H1 (cell line): ENCODE measurements at regions not wholly inside any gene's neighbourhood (a gene's known extent, or its start where the extent isn't known, plus 50 kb on each side); places are given as distances from the start of the nearest gene placed in this dataset.

ENCODE experiments used
- CTCF ChIA-PET: fragments of 300-600 bp; sonication (Branson Sonifier 250); formaldehyde crosslinking; loops from one replicate; lab custom pipeline; 2021; ENCODE audit not compliant: partially characterized antibody; lab: Charles Lee
- POLR2A ChIA-PET: fragments of 300-600 bp; sonication (Branson Sonifier 250); formaldehyde crosslinking; loops from one replicate; lab custom pipeline; 2021; ENCODE audit warnings: inconsistent platforms; ENCODE audit not compliant: partially characterized antibody; lab: Charles Lee
- DNase-seq, 2 experiments: peaks; one replicate each; pipeline versions ENCODE4 v3.0.0 to v3.0.0-alpha.2; 2010 to 2022; ENCODE audit warnings: low spot score in 2 of 2, low read depth in 1 of 2, mixed read lengths in 1 of 2
- FAIRE-seq: peaks from 2 replicates; lab custom pipeline; 2011; peaks lifted over from hg19 to GRCh38; lab: Jason Lieb, UNC
- H2AFZ ChIP-seq: 2 replicates; pipeline ENCODE4 v1.8.1; 2012; ENCODE audit warnings: low read length, inconsistent platforms
- H2AK5ac ChIP-seq: 2 replicates; pipeline ENCODE4 v1.6.1; 2013; ENCODE audit warnings: low read depth, low read length
- H2BK120ac ChIP-seq: replicated peaks from 2 replicates; pipeline ENCODE3; 2013; ENCODE audit warnings: low read depth, low read length, inconsistent platforms
- H2BK12ac ChIP-seq: 2 replicates; pipeline ENCODE4 v1.6.1; 2013; ENCODE audit warnings: low read depth, low read length
- H2BK15ac ChIP-seq: 2 replicates; pipeline ENCODE4 v1.6.1; 2013; ENCODE audit warnings: low read length
- H2BK20ac ChIP-seq: 2 replicates; pipeline ENCODE4 v1.6.1; 2013; ENCODE audit warnings: low read length
- H2BK5ac ChIP-seq: 2 replicates; pipeline ENCODE4 v1.6.1; 2013; ENCODE audit warnings: low read depth, low read length
- H3K14ac ChIP-seq: 2 replicates; pipeline ENCODE4 v1.6.1; 2013; ENCODE audit warnings: inconsistent platforms; ENCODE audit not compliant: insufficient read length
- H3K18ac ChIP-seq: 2 replicates; pipeline ENCODE4 v1.6.1; 2013; ENCODE audit warnings: low read length; ENCODE audit errors: extremely low read depth
- H3K23ac ChIP-seq: 2 replicates; pipeline ENCODE4 v1.6.1; 2013; ENCODE audit warnings: inconsistent platforms; ENCODE audit not compliant: insufficient read length
- H3K23me2 ChIP-seq: 2 replicates; pipeline ENCODE4 v1.6.1; 2013; ENCODE audit warnings: low read depth, low read length
- H3K27ac ChIP-seq: 2 replicates; pipeline ENCODE4 v1.6.1; 2011; ENCODE audit warnings: low read depth, low read length, inconsistent platforms
- H3K27me3 ChIP-seq, 4 experiments: replicated peaks in 1 of 4; 1 replicate in 1 of 4; 2 replicates in 3 of 4; pipeline versions ENCODE4 v1.6.1 to v1.8.1; 2011 to 2013; ENCODE audit warnings: low read length in 3 of 4, mild to moderate bottlenecking in 3 of 4, inconsistent platforms in 2 of 4, mixed read lengths in 2 of 4, moderate library complexity in 1 of 4; ENCODE audit not compliant: control insufficient read depth in 3 of 4, insufficient read depth in 3 of 4; ENCODE audit errors: extremely low read depth in 1 of 4
- H3K36me3 ChIP-seq, 4 experiments: 2 replicates each; pipeline versions ENCODE4 v1.6.1 to v1.8.1; 2011 to 2013; ENCODE audit warnings: mild to moderate bottlenecking in 4 of 4, low read length in 3 of 4, moderate library complexity in 2 of 4, control low read depth in 1 of 4, inconsistent platforms in 1 of 4; ENCODE audit not compliant: insufficient read depth in 4 of 4, control insufficient read depth in 2 of 4
- H3K4ac ChIP-seq: replicated peaks from 2 replicates; pipeline ENCODE3; 2013; ENCODE audit warnings: low read length, low read depth, mixed read lengths, inconsistent platforms; ENCODE audit not compliant: insufficient read length
- H3K4me1 ChIP-seq, 4 experiments: replicated peaks in 1 of 4; 1 replicate in 1 of 4; 2 replicates in 3 of 4; pipeline versions ENCODE4 v1.6.1 to v1.8.1; 2011 to 2013; ENCODE audit warnings: low read length in 3 of 4, inconsistent platforms in 2 of 4, mixed read lengths in 1 of 4; ENCODE audit not compliant: insufficient read depth in 4 of 4, control insufficient read depth in 3 of 4
- H3K4me2 ChIP-seq, 2 experiments: 2 replicates each; pipeline versions ENCODE4 v1.6.1 to v1.8.1; 2011 to 2013; ENCODE audit warnings: low read depth in 2 of 2, low read length in 2 of 2, control low read depth in 1 of 2, inconsistent platforms in 1 of 2, mild to moderate bottlenecking in 1 of 2; ENCODE audit not compliant: insufficient read depth in 1 of 2
- H3K4me3 ChIP-seq, 4 experiments: fragments of 200-600, 300-600 bp in 1 of 4; sonication (generic), shearing (Covaris generic), sonication (Bioruptor Twin) in 1 of 4; 2 replicates each; pipeline versions ENCODE4 v1.5.1 to v1.8.1; 2011 to 2016; ENCODE audit warnings: low read length in 4 of 4, low read depth in 3 of 4, control low read depth in 2 of 4, inconsistent platforms in 2 of 4, mild to moderate bottlenecking in 2 of 4, mixed read lengths in 1 of 4, moderate library complexity in 1 of 4; ENCODE audit not compliant: insufficient read depth in 2 of 4; ENCODE audit errors: extremely low read depth in 1 of 4
- H3K56ac ChIP-seq: replicated peaks from 2 replicates; pipeline ENCODE3; 2013; ENCODE audit warnings: low read depth, mild to moderate bottlenecking, mixed read lengths, low read length, inconsistent platforms; ENCODE audit not compliant: insufficient read length
- H3K79me1 ChIP-seq: 2 replicates; pipeline ENCODE4 v1.6.1; 2013; ENCODE audit warnings: low read depth, low read length, control low read depth
- H3K79me2 ChIP-seq, 2 experiments: 2 replicates each; pipeline versions ENCODE4 v1.6.1 to v1.8.1; 2012 to 2013; ENCODE audit warnings: low read length in 2 of 2, mild to moderate bottlenecking in 2 of 2, inconsistent platforms in 1 of 2; ENCODE audit not compliant: insufficient read depth in 2 of 2, control insufficient read depth in 1 of 2
- H3K9ac ChIP-seq, 4 experiments: replicated peaks in 1 of 4; 1 replicate in 1 of 4; 2 replicates in 3 of 4; pipeline versions ENCODE4 v1.6.1 to v1.8.1; 2011 to 2013; ENCODE audit warnings: low read depth in 3 of 4, low read length in 3 of 4, control low read depth in 2 of 4, mild to moderate bottlenecking in 2 of 4, moderate library complexity in 2 of 4, inconsistent platforms in 1 of 4; ENCODE audit errors: extremely low read depth in 1 of 4
- H3K9me3 ChIP-seq, 2 experiments: 2 replicates each; pipeline versions ENCODE4 v1.6.1 to v1.8.1; 2012 to 2013; ENCODE audit warnings: mild to moderate bottlenecking in 2 of 2, moderate library complexity in 2 of 2, control low read depth in 1 of 2, inconsistent platforms in 1 of 2, low read depth in 1 of 2, low read length in 1 of 2, mixed read lengths in 1 of 2; ENCODE audit not compliant: insufficient read depth in 2 of 2
- H4K20me1 ChIP-seq, 2 experiments: replicated peaks in 1 of 2; 2 replicates each; pipeline versions ENCODE3 to v1.8.1; 2011 to 2013; ENCODE audit warnings: inconsistent platforms in 2 of 2, low read length in 2 of 2, mild to moderate bottlenecking in 1 of 2; ENCODE audit not compliant: insufficient read depth in 2 of 2, control insufficient read depth in 1 of 2
- H4K5ac ChIP-seq: 2 replicates; pipeline ENCODE4 v1.6.1; 2013; ENCODE audit warnings: low read length, low read depth, mixed read lengths, inconsistent platforms; ENCODE audit not compliant: insufficient read length
- H4K8ac ChIP-seq: 2 replicates; pipeline ENCODE4 v1.8.0; 2013; ENCODE audit warnings: mild to moderate bottlenecking, moderate library complexity, low read length, inconsistent platforms; ENCODE audit not compliant: insufficient read depth; ENCODE audit errors: extremely low read depth
- H4K91ac ChIP-seq: replicated peaks from 2 replicates; pipeline ENCODE3; 2013; ENCODE audit warnings: low read length, mixed read lengths, inconsistent platforms; ENCODE audit not compliant: insufficient read length
- ATF3 ChIP-seq: IDR thresholded peaks from 2 replicates; pipeline ENCODE4 v1.6.1; 2011; ENCODE audit warnings: low read depth, mild to moderate bottlenecking, low read length; ENCODE audit not compliant: insufficient read depth
- CEBPB ChIP-seq: IDR thresholded peaks from 2 replicates; pipeline ENCODE4 v1.6.1; 2012; ENCODE audit warnings: low read depth, low read length
- CHD2 ChIP-seq: IDR thresholded peaks from 2 replicates; pipeline ENCODE4 v1.6.1; 2012; ENCODE audit warnings: low read length, improper control_type of control experiment
- KDM4A ChIP-seq: IDR thresholded peaks from one replicate; pipeline ENCODE4 v1.7.1; 2012; ENCODE audit warnings: low read depth, mild to moderate bottlenecking, moderate library complexity, low read length, inconsistent platforms; ENCODE audit not compliant: severe bottlenecking
- MAX ChIP-seq: IDR thresholded peaks from 2 replicates; pipeline ENCODE4 v1.6.1; 2012; ENCODE audit warnings: inconsistent platforms
- SAP30 ChIP-seq: fragments of 300-600 bp; sonication (generic); IDR thresholded peaks from 2 replicates; pipeline ENCODE4 v1.7.1; 2012; ENCODE audit warnings: low read length, moderate library complexity, mild to moderate bottlenecking, inconsistent platforms; ENCODE audit not compliant: insufficient read depth, insufficient replicate concordance
- SIN3A ChIP-seq, 2 experiments: IDR thresholded peaks in 1 of 2; conservative IDR thresholded peaks in 1 of 2; 2 replicates each; pipeline ENCODE4 v1.6.1; 2011 to 2012; ENCODE audit warnings: low read length in 2 of 2, improper control_type of control experiment in 1 of 2, low read depth in 1 of 2, mild to moderate bottlenecking in 1 of 2
- SIRT6 ChIP-seq: IDR thresholded peaks from one replicate; pipeline ENCODE4 v1.7.1; 2012; ENCODE audit warnings: low read length, inconsistent platforms
- SUZ12 ChIP-seq: fragments of 200-600 bp; sonication (generic); IDR thresholded peaks from 2 replicates; pipeline ENCODE4 v1.6.1; 2012; ENCODE audit warnings: mild to moderate bottlenecking, inconsistent platforms, low read length, moderate library complexity, mixed read lengths
- TAF7 ChIP-seq: optimal IDR thresholded peaks from 2 replicates; pipeline ENCODE3; 2011; ENCODE audit warnings: low read depth, mild to moderate bottlenecking, inconsistent platforms, low read length, moderate library complexity, borderline replicate concordance
- TCF12 ChIP-seq: IDR thresholded peaks from 2 replicates; pipeline ENCODE4 v1.6.1; 2011; ENCODE audit warnings: low read depth, mild to moderate bottlenecking, low read length
- WGBS, 2 experiments: shearing (Covaris generic) in 1 of 2; methylation state at CpG; one replicate each; pipeline versions ENCODE4 v1.1.6 to v1.1.7; 2013 to 2015; ENCODE audit warnings: low lambda C conversion rate in 2 of 2, mixed read lengths in 2 of 2, inconsistent platforms in 1 of 2, low coverage in 1 of 2, missing lambda C conversion rate in 1 of 2; ENCODE audit not compliant: insufficient replicate concordance in 2 of 2, insufficient coverage in 1 of 2, insufficient read length in 1 of 2; ENCODE audit errors: extremely low coverage in 1 of 2, missing lambda C conversion rate in 1 of 2; 5-methylcytosine and 5-hydroxymethylcytosine counted together

- Histone ChIP-seq H2AK5ac (no peak overlapping the region), H3K79me2 (no peaks in the 10 kb centered on the region), H3K4ac (no peak overlapping the region), H3K9ac (no peak overlapping the region)
- TF ChIP-seq SUZ12 (no peak), MAX (no peak), ATF3 (no peak), KDM4A (no peak), TCF12 (no peak), SIN3A (conservative IDR thresholded peaks at IDR 0.05 in 1 of 2, IDR thresholded peaks at IDR 0.05 in 1 of 2; ENCODE audit: low read depth in 1 of 2, low read length in 2 of 2) (no peak), CHD2 (no peak), SIRT6 (no peak), CEBPB (no peak), SAP30 (no peak), TAF7 (no peak)
- TF ChIP-seq, all 59 proteins: peak for 0
- Histone ChIP-seq H3K14ac (no peak overlapping the region), H4K91ac (no peak overlapping the region), H4K20me1 (no peaks in the 10 kb centered on the region), H3K56ac (no peak overlapping the region), H3K23me2 (no peaks in the 10 kb centered on the region; the same call in 1 of the 2 replicates), H3K18ac (no peak overlapping the region), H3K4me2 (no peak overlapping the region), H3K27me3 (no peaks in the 10 kb centered on the region), H2BK5ac (no peak overlapping the region), H2AFZ (no peak overlapping the region), H3K4me1 (no peaks in the 10 kb centered on the region), H3K79me1 (no peaks in the 10 kb centered on the region), H2BK120ac (no peak overlapping the region), H3K9me3 (no peaks in the 10 kb centered on the region), H2BK15ac (no peak overlapping the region), H3K23ac (no peak overlapping the region), H2BK12ac (no peak overlapping the region), H2BK20ac (no peak overlapping the region), H4K8ac (no peak overlapping the region), H3K4me3 (no peak overlapping the region), H4K5ac (no peak overlapping the region), H3K27ac (no peak overlapping the region), H3K36me3 (no peaks in the 10 kb centered on the region)
- WGBS, 2 experiments = 97% methylated on average over 3 of the region's 3 CpGs; no CpG with 5 or more reads in 1 of the 2 experiments
- CTCF ChIA-PET = interaction anchor here (1.1 to 6.2 kb wide), 2 partner anchors 11 to 507 kb away, joined by 3 to 26 read pairs; no protein-coding TSS in a partner anchor
- DNase-seq (no peak), FAIRE-seq (no peak)
- POLR2A ChIA-PET = no interaction called here
Observed at GRCh38 chr10:44847110-44847509, 64.0 kb upstream of the TMEM72 start.
